Naive thymus-derived CD8-positive, alpha-beta T cell (primary cell): ENCODE measurements at regions not wholly inside any gene's neighbourhood (a gene's known extent, or its start where the extent isn't known, plus 50 kb on each side); places are given as distances from the start of the nearest gene placed in this dataset.

Experiments used
- ATAC-seq, 2 donors: fragments of 150-1000 bp; cut with Tn5 transposase in 1 of 2; sonication (Bioruptor Pico), chemical (Tn5 transposase) in 1 of 2; 1 replicate in 1 of 2; 2 replicates in 1 of 2; pipeline ENCODE4 v1.10.0; 2021; ENCODE audit warnings: mild to moderate bottlenecking in 2 of 2, moderate library complexity in 2 of 2
- POLR2A ChIA-PET: fragments of 350-600 bp; sonication (Branson Sonifier 250); formaldehyde crosslinking; loops from one replicate; lab custom pipeline; 2021; ENCODE audit warnings: antibody characterized with exemption; lab: Charles Lee
- DNase-seq, 10 donors: peaks; one replicate each; pipeline versions ENCODE4 v3.0.0 to v3.0.0-alpha.2; 2020 to 2022
- H3K27ac Mint-ChIP-seq, 10 donors: one replicate each; pipeline ENCODE4 v1.8.0; 2020 to 2022; ENCODE audit warnings: mild to moderate bottlenecking in 10 of 10, mixed read lengths in 10 of 10, moderate library complexity in 4 of 10, inconsistent platforms in 1 of 10
- H3K27me3 Mint-ChIP-seq, 5 donors: one replicate each; pipeline ENCODE4 v1.8.0; 2021 to 2022; ENCODE audit warnings: mixed read lengths in 5 of 5
- H3K36me3 Mint-ChIP-seq, 3 donors: one replicate each; pipeline ENCODE4 v1.8.0; 2020 to 2022; ENCODE audit warnings: mixed read lengths in 3 of 3, mild to moderate bottlenecking in 2 of 3, inconsistent platforms in 1 of 3
- H3K4me1 Mint-ChIP-seq, 4 donors: one replicate each; pipeline ENCODE4 v1.8.0; 2021 to 2022; ENCODE audit warnings: mixed read lengths in 4 of 4
- H3K4me3 Mint-ChIP-seq, 10 donors: one replicate each; pipeline ENCODE4 v1.8.0; 2020 to 2022; ENCODE audit warnings: mild to moderate bottlenecking in 10 of 10, mixed read lengths in 10 of 10, moderate library complexity in 6 of 10, inconsistent platforms in 1 of 10
- H3K9me3 Mint-ChIP-seq, 9 donors: one replicate each; pipeline ENCODE4 v1.8.0; 2020 to 2022; ENCODE audit warnings: mixed read lengths in 9 of 9, mild to moderate bottlenecking in 3 of 9, inconsistent platforms in 1 of 9, moderate library complexity in 1 of 9

GRCh38 chrX:46263494-46263893 is 281.7 kb downstream of the ZNF674 start:
- DNase-seq = no peak
- H3K27me3 Mint-ChIP-seq = peaks cover 0 to 3% (median 0%) of the 10 kb centered on the region in 5 donors
- H3K27ac Mint-ChIP-seq = no peak overlapping the region
- H3K36me3 Mint-ChIP-seq = no peaks in the 10 kb centered on the region
- POLR2A ChIA-PET = no interaction called here
- no peak for ATAC-seq
- H3K4me3 Mint-ChIP-seq = no peak overlapping the region
- H3K9me3 Mint-ChIP-seq = peaks cover 0 to 2% (median 0%) of the 10 kb centered on the region in 9 donors
- no peaks in the 10 kb centered on the region for H3K4me1 Mint-ChIP-seq

- no peak for ATAC-seq
- no peaks in the 10 kb centered on the region for H3K36me3 Mint-ChIP-seq
- H3K9me3 Mint-ChIP-seq = peaks cover 0 to 2% (median 0%) of the 10 kb centered on the region in 9 donors
- peaks cover 0 to 4% (median 0%) of the 10 kb centered on the region in 4 donors for H3K4me1 Mint-ChIP-seq
- DNase-seq = no peak
- H3K27me3 Mint-ChIP-seq = peaks cover 0 to 3% (median 0%) of the 10 kb centered on the region in 5 donors
- H3K27ac Mint-ChIP-seq = no peak overlapping the region
- POLR2A ChIA-PET = no interaction called here
- no peak overlapping the region for H3K4me3 Mint-ChIP-seq
Measured at GRCh38 chrX:46262304-46262703, 282.9 kb downstream of the ZNF674 start.

GRCh38 chrX:46260499-46260898 is 284.7 kb downstream of the ZNF674 start:
- H3K4me3 Mint-ChIP-seq = no peak overlapping the region
- DNase-seq (no peak), ATAC-seq (no peak)
- H3K27me3 Mint-ChIP-seq = peaks cover 0 to 3% (median 0%) of the 10 kb centered on the region in 5 donors
- H3K27ac Mint-ChIP-seq = no peak overlapping the region
- no peaks in the 10 kb centered on the region for H3K36me3 Mint-ChIP-seq
- peaks cover 0 to 2% (median 0%) of the 10 kb centered on the region in 9 donors for H3K9me3 Mint-ChIP-seq
- H3K4me1 Mint-ChIP-seq = peaks cover 0 to 8% (median 0%) of the 10 kb centered on the region in 4 donors
- POLR2A ChIA-PET = no interaction called here

GRCh38 chrX:46258356-46258755 is 286.9 kb downstream of the ZNF674 start:
- Mint-ChIP-seq H3K4me1 (peaks cover 0 to 12% (median 0%) of the 10 kb centered on the region in 4 donors), H3K27ac (no peak overlapping the region), H3K36me3 (no peaks in the 10 kb centered on the region), H3K4me3 (no peak overlapping the region), H3K9me3 (peaks cover 0 to 2% (median 0%) of the 10 kb centered on the region in 9 donors), H3K27me3 (no peaks in the 10 kb centered on the region)
- DNase-seq = no peak
- POLR2A ChIA-PET = no interaction called here
- no peak for ATAC-seq

GRCh38 chrX:46257451-46257879 is 287.8 kb downstream of the ZNF674 start:
- no peak for ATAC-seq
- POLR2A ChIA-PET = no interaction called here
- Mint-ChIP-seq H3K27me3 (no peaks in the 10 kb centered on the region), H3K4me3 (no peak overlapping the region), H3K36me3 (no peaks in the 10 kb centered on the region), H3K4me1 (peaks cover 0 to 12% (median 0%) of the 10 kb centered on the region in 4 donors), H3K27ac (no peak overlapping the region), H3K9me3 (peaks cover 0 to 2% (median 0%) of the 10 kb centered on the region in 9 donors)
- no peak for DNase-seq

- Mint-ChIP-seq H3K4me3 (no peak overlapping the region), H3K27ac (no peak overlapping the region), H3K4me1 (peaks cover 0 to 12% (median 0%) of the 10 kb centered on the region in 4 donors), H3K27me3 (no peaks in the 10 kb centered on the region), H3K9me3 (peaks cover 0 to 2% (median 0%) of the 10 kb centered on the region in 9 donors), H3K36me3 (peaks cover 0 to under 1% (median 0%) of the 10 kb centered on the region in 3 donors)
- POLR2A ChIA-PET = no interaction called here
- DNase-seq (no peak), ATAC-seq (no peak)
Measured at GRCh38 chrX:46256875-46257274, 288.3 kb downstream of the ZNF674 start.

GRCh38 chrX:46255046-46255445 is 290.2 kb downstream of the ZNF674 start:
- Mint-ChIP-seq H3K27ac (no peak overlapping the region), H3K9me3 (peaks cover 0 to 1% (median 0%) of the 10 kb centered on the region in 9 donors), H3K27me3 (no peaks in the 10 kb centered on the region), H3K4me1 (peaks cover 0 to 12% (median 0%) of the 10 kb centered on the region in 4 donors), H3K4me3 (no peak overlapping the region), H3K36me3 (peaks cover 0 to 4% (median 0%) of the 10 kb centered on the region in 3 donors)
- POLR2A ChIA-PET = no interaction called here
- no peak for ATAC-seq
- no peak for DNase-seq

GRCh38 chrX:46254641-46255040 is 290.6 kb downstream of the ZNF674 start:
- H3K4me3 Mint-ChIP-seq = no peak overlapping the region
- H3K4me1 Mint-ChIP-seq = peaks cover 0 to 12% (median 0%) of the 10 kb centered on the region in 4 donors
- no peak for DNase-seq
- peaks cover 0 to 4% (median 0%) of the 10 kb centered on the region in 3 donors for H3K36me3 Mint-ChIP-seq
- H3K27ac Mint-ChIP-seq = no peak overlapping the region
- no peak for ATAC-seq
- no peaks in the 10 kb centered on the region for H3K9me3 Mint-ChIP-seq
- H3K27me3 Mint-ChIP-seq = no peaks in the 10 kb centered on the region
- POLR2A ChIA-PET = no interaction called here

GRCh38 chrX:46251755-46252154 is 293.5 kb downstream of the ZNF674 start:
- Mint-ChIP-seq H3K27ac (no peak overlapping the region), H3K27me3 (no peaks in the 10 kb centered on the region), H3K4me3 (no peak overlapping the region), H3K9me3 (no peaks in the 10 kb centered on the region), H3K4me1 (peaks cover 0 to 6% (median 0%) of the 10 kb centered on the region in 4 donors), H3K36me3 (peaks cover 0 to 4% (median 0%) of the 10 kb centered on the region in 3 donors)
- DNase-seq (no peak), ATAC-seq (no peak)
- POLR2A ChIA-PET = no interaction called here

GRCh38 chrX:46250151-46250550 is 295.1 kb downstream of the ZNF674 start:
- POLR2A ChIA-PET = no interaction called here
- no peaks in the 10 kb centered on the region for H3K9me3 Mint-ChIP-seq
- H3K27ac Mint-ChIP-seq = no peak overlapping the region
- H3K4me3 Mint-ChIP-seq = no peak overlapping the region
- no peak for DNase-seq
- H3K36me3 Mint-ChIP-seq = peaks cover 0 to 4% (median 0%) of the 10 kb centered on the region in 3 donors
- no peak for ATAC-seq
- no peaks in the 10 kb centered on the region for H3K27me3 Mint-ChIP-seq
- peaks cover 0 to 4% (median 0%) of the 10 kb centered on the region in 4 donors for H3K4me1 Mint-ChIP-seq

GRCh38 chrX:46247456-46247855 is 297.8 kb downstream of the ZNF674 start:
- Mint-ChIP-seq H3K27ac (no peak overlapping the region), H3K36me3 (peaks cover 0 to 4% (median 0%) of the 10 kb centered on the region in 3 donors), H3K4me1 (no peaks in the 10 kb centered on the region), H3K27me3 (no peaks in the 10 kb centered on the region), H3K4me3 (no peak overlapping the region), H3K9me3 (no peaks in the 10 kb centered on the region)
- no peak for DNase-seq
- POLR2A ChIA-PET = no interaction called here
- no peak for ATAC-seq

- Mint-ChIP-seq H3K27ac (no peak overlapping the region), H3K9me3 (no peaks in the 10 kb centered on the region), H3K4me1 (no peaks in the 10 kb centered on the region), H3K36me3 (no peaks in the 10 kb centered on the region), H3K4me3 (no peak overlapping the region), H3K27me3 (no peaks in the 10 kb centered on the region)
- POLR2A ChIA-PET = no interaction called here
- ATAC-seq (no peak), DNase-seq (no peak)
Measured at GRCh38 chrX:46244451-46244850, 300.8 kb downstream of the ZNF674 start.

- no peak overlapping the region for H3K4me3 Mint-ChIP-seq
- peaks cover 0 to 2% (median 0%) of the 10 kb centered on the region in 5 donors for H3K27me3 Mint-ChIP-seq
- H3K4me1 Mint-ChIP-seq = no peaks in the 10 kb centered on the region
- H3K36me3 Mint-ChIP-seq = no peaks in the 10 kb centered on the region
- peak in 1 of 10 donors; percentile 8 for DNase-seq
- H3K27ac Mint-ChIP-seq = no peak overlapping the region
- peaks cover 0 to 1% (median 0%) of the 10 kb centered on the region in 9 donors for H3K9me3 Mint-ChIP-seq
- POLR2A ChIA-PET = no interaction called here
- no peak for ATAC-seq
Measured at GRCh38 chrX:46236411-46236810, 308.8 kb downstream of the ZNF674 start.

GRCh38 chrX:46235778-46236177 is 309.4 kb downstream of the ZNF674 start:
- peaks cover 0 to 4% (median 0%) of the 10 kb centered on the region in 3 donors for H3K36me3 Mint-ChIP-seq
- peaks cover 0 to 1% (median 0%) of the 10 kb centered on the region in 9 donors for H3K9me3 Mint-ChIP-seq
- peaks cover 0 to 3% (median 0%) of the 10 kb centered on the region in 5 donors for H3K27me3 Mint-ChIP-seq
- H3K4me1 Mint-ChIP-seq = no peaks in the 10 kb centered on the region
- no peak overlapping the region for H3K27ac Mint-ChIP-seq
- ATAC-seq (no peak), DNase-seq (no peak)
- H3K4me3 Mint-ChIP-seq = no peak overlapping the region
- POLR2A ChIA-PET = no interaction called here
